ENCODE measurements at regions not wholly inside any gene's neighbourhood (a gene's known extent, or its start where the extent isn't known, plus 50 kb on each side); places are given as distances from the start of the nearest gene placed in this dataset.
"Not testable (repeated sequence)": the region's sequence is repeated elsewhere in the genome, so short reads cannot be mapped to it uniquely, and the experiment has no call there.

DNA sequence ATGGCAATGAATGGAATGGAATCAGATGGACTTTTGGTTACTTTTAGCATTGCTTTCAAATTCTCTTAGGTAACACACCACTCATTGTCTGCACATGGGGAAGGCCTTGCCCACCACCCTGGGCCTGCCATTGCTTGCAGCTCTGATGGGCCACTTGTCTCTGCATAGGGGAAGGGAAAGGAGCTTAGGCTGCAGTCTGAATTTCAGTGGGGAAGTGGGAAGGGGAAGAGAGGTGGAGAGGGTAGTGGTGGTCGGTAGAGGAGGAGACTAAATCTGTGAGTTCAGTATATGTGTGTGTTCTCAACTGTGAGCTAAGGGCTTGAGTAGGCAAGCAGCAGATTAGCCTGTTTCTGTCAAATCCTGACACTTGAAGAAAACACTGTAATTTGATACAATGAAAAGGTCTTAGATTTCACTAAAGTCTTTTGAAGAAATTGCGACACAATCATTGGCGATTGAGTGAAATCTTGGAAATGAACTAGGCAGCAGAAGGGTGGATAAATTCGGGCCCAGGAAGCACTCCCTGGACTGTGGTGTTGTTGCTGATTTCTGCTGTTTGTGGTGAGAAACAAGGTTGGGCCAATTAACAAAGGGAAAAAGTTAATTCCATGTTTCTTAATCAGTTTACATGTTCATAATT, 80.6 kb downstream of the OTOR start:
- DNase-seq (ENCODE audit: low spot score): no peak
- POLR2A ChIA-PET (ENCODE audit: low non-redundant PET): no interaction called here
- TF ChIP-seq, protein P1, sequence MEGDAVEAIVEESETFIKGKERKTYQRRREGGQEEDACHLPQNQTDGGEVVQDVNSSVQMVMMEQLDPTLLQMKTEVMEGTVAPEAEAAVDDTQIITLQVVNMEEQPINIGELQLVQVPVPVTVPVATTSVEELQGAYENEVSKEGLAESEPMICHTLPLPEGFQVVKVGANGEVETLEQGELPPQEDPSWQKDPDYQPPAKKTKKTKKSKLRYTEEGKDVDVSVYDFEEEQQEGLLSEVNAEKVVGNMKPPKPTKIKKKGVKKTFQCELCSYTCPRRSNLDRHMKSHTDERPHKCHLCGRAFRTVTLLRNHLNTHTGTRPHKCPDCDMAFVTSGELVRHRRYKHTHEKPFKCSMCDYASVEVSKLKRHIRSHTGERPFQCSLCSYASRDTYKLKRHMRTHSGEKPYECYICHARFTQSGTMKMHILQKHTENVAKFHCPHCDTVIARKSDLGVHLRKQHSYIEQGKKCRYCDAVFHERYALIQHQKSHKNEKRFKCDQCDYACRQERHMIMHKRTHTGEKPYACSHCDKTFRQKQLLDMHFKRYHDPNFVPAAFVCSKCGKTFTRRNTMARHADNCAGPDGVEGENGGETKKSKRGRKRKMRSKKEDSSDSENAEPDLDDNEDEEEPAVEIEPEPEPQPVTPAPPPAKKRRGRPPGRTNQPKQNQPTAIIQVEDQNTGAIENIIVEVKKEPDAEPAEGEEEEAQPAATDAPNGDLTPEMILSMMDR (conservative IDR thresholded peaks at IDR 0.05; ENCODE audit: low read depth): no peak
- no peak overlapping the region for H3K27ac ChIP-seq
- CTCF ChIA-PET: no interaction called here

DNA sequence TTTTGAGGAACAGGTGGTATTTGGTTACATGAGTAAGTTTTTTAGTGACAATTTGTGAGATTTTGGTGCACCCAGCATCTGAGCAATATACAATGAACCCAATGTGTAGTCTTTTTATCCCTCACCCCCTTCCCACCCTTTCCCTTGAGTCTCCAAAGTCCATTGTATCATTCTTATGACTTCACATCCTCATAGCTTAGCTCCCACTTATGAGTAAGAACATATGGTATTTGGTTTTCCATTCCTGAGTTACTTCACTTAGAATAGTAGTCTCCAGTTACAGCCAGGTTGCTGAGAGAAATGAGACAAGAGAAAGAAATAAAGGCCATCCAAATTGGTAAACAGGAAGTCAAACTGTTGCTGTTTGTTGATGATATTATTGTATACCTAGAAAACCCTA, 87.5 kb downstream of the OTOR start:
- DNase-seq (ENCODE audit: low spot score); CTCF ChIA-PET; POLR2A ChIA-PET (ENCODE audit: low non-redundant PET); H3K27ac ChIP-seq: not testable (repeated sequence)

GRCh38 chr20:16842486-16843120, 94.4 kb downstream of the OTOR start:
- ChIA-PET CTCF (interaction anchor here (0.5 kb wide), 1 partner anchor 1477 kb away, joined by 3 read pairs; no protein-coding TSS in a partner anchor), POLR2A (ENCODE audit: low non-redundant PET) (no interaction called here)
- TF ChIP-seq, protein P1 (conservative IDR thresholded peaks at IDR 0.05; ENCODE audit: low read depth): no peak
- H3K27ac ChIP-seq: no peak overlapping the region
- no peak for DNase-seq (ENCODE audit: low spot score)

DNA sequence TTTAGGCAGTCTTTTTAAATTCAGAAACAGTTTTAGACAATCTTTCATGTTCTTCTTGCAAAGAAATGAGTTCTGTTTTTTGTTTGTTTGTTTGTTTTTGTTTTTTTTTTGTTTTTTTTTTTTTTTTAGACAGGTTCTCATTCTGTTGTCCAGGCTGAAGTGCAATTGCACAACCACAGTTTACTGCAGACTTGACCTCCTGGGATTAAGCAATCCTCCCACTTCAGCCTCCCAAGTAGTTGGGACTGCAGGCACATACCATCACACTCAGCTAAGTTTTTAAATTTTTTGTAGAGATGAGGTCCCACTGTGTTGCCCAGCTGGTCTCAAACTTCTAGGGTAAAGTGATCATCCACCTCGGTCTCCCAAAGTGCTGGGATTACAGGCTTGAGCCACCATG, 96.2 kb downstream of the OTOR start:
- no peak overlapping the region for H3K27ac ChIP-seq
- POLR2A ChIA-PET (ENCODE audit: low non-redundant PET): no interaction called here
- TF ChIP-seq, protein P1 (conservative IDR thresholded peaks at IDR 0.05; ENCODE audit: low read depth): no peak
- no peak for DNase-seq (ENCODE audit: low spot score)
- CTCF ChIA-PET: no interaction called here

DNA sequence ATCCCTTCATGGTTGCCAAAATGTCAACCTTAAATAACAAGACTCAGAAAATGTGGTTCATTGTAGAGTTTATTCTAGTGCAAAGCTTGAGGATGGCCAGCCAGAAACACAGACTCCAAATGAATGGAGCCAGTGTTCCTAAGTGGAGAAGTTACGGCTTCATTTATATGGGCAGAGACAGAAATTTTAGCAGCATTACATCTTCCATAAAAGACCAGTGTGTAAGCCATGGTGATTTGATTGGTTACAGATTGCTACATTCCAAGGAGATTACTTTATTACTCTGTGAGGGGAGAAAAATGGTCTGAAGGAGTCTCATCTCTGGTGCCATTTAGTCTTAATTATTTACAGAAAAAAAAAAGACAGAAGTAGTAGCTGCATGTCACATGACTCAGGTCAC, 97.8 kb downstream of the OTOR start:
- TF ChIP-seq, protein P1 (conservative IDR thresholded peaks at IDR 0.05; ENCODE audit: low read depth): no peak
- H3K27ac ChIP-seq: no peak overlapping the region
- ChIA-PET POLR2A (ENCODE audit: low non-redundant PET) (no interaction called here), CTCF (interaction anchor here (0.9 kb wide), 1 partner anchor 42 kb away, joined by 4 read pairs; no protein-coding TSS in a partner anchor)
- DNase-seq (ENCODE audit: low spot score): no peak

DNA sequence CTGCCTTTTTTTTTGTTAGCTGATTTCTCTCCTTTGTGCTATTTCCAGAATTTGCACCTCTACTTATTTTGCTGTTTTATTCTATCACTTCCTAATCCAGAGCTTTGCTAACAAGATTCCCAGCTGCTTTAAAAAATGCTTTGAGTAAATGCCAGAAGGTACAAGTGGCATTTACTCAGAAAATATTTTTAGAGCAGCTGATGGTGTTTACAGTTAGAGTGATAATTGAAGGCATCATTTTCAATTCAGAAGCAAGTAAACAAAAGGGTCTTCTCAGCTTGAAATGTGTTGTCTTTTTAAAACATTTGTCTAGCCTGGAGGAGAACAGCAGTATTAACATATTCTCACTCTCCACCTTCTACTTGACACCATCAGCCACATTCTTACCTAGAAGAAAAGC, 99.9 kb downstream of the OTOR start:
- H3K27ac ChIP-seq: no peak overlapping the region
- ChIA-PET CTCF (no interaction called here), POLR2A (ENCODE audit: low non-redundant PET) (no interaction called here)
- DNase-seq (ENCODE audit: low spot score): no peak
- TF ChIP-seq, protein P1 (conservative IDR thresholded peaks at IDR 0.05; ENCODE audit: low read depth): no peak

- ChIA-PET CTCF (no interaction called here), POLR2A (ENCODE audit: low non-redundant PET) (no interaction called here)
- no peak overlapping the region for H3K27ac ChIP-seq
- no peak for DNase-seq (ENCODE audit: low spot score)
- TF ChIP-seq, protein P1 (conservative IDR thresholded peaks at IDR 0.05; ENCODE audit: low read depth): no peak
Observed at GRCh38 chr20:16848526-16848925, 100.4 kb downstream of the OTOR start.
